ENCODE measurements at regions not wholly inside any gene's neighbourhood (a gene's known extent, or its start where the extent isn't known, plus 50 kb on each side); places are given as distances from the start of the nearest gene placed in this dataset.
"Not testable (repeated sequence)": the region's sequence is repeated elsewhere in the genome, so short reads cannot be mapped to it uniquely, and the experiment has no call there.

GRCh38 chr1:55463814-55464475 is 248.8 kb upstream of the USP24 start:
- DNase-seq = no peak

DNA sequence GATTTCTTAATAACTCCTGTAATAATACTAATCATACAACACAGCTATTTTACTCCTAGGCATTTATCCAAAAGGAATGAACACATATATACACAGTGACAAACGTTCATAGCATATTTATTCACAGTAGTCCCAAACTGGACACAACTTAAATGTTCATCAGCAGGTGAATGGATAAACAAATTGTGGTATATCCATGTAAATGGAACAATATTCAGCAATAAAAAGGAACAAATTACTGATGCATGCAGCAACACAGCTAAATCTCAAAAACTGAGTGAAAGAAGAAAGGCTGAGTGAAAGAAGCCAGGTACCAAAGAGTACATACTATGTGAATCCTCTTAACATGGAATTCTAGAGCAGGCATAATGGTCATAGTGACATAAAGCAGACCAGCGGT is 242.7 kb upstream of the USP24 start:
- DNase-seq = no peak

DNA sequence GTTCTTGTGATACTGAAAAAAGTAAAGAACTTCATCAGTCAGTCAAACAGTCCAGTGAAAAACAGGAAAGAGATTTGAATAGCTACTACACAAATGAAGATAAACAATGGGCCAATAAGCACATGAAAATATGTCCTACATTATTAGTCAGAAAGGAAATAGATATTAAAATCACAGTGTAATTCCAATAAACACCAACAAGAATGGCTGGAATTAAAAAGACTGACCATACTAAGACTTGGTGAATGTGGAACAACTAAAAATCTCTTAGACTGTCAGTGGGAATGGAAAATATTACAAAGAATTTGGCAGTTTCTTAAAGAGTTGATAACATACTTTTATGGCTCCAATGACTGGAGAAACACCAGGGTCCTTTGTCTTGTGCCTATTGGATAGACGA is 241.8 kb upstream of the USP24 start:
- DNase-seq = no peak

DNA sequence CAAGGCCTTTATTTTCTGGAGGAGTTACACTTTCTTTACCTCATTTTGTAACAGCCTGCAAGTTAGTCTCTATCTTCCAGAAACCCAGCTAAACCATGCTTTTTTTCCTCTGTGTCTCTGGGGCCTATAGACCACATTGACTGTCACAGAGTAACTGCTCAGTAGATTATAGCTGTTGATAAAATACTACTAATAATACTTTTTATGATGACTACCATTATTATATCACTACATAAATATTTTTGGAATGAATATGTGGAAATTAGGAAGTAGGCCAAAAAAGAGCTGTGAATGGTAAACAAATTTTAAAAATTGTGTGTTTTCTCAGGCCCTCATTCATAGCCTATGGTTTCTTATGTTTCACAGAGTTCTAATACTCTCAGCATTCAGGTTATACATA is 233.1 kb upstream of the USP24 start:
- no peak for DNase-seq

DNA sequence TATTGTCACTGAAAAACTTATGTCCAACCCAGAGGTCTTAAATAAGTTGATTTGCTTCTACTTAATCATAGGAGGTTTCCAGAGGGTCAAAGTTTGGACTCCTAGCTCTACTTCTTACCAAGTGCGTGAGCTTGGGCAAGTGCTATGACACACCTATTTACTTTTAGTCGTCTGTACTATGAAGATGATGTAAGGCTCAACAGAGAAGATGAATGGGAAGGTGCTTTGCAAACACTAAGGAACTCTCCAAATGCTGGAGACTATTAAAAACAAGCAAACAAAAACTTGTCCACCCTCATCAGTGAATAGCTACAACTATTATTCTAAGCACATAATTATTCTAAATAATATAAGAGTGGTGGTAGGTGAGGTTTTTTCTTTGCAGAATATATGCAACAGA is 232.3 kb upstream of the USP24 start:
- DNase-seq = no peak

GRCh38 chr1:55446351-55446750 is 231.2 kb upstream of the USP24 start:
- no peak for DNase-seq

GRCh38 chr1:55445416-55445815 is 230.3 kb upstream of the USP24 start:
- DNase-seq = no peak

- no peak for DNase-seq
Measured at GRCh38 chr1:55444667-55445066, 229.5 kb upstream of the USP24 start.

GRCh38 chr1:55443175-55443915 is 228.2 kb upstream of the USP24 start:
- DNase-seq = no peak

DNA sequence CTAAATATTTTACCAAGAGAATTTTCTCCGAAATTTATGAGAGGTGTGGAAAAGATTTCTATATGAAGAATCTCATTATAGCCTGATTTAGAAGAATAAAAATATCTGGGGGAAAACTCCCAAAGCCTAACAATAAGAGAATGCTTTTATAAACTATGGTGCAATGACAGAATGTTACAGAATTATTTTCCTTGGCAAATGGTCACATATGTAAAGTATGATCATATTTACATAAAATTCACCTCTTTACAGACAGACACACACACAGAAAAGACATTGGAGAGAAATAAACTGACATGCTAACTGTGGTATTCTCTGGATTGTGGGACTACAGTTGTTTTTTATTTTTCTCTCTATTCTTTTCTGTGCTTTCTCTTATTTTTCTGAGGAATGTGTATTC is 226.3 kb upstream of the USP24 start:
- no peak for DNase-seq

DNA sequence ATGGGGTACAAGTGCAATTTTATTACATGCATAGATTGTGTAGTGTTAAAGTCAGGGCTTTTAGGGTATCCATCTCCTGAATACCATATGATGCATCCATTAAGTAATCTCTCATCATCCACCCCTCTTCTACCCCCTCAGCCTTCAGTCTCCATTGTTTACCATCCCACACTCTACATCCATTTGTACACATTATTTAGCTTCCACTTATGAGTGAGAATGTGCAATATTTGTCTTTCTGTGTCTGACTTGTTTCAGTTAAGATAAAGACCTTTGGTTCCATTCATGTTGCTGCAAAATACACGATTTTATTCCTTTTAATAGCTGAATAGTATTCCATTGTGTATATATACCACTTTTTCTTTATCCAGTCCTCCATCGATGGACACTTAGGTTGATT is 222.5 kb upstream of the USP24 start:
- DNase-seq = no peak

DNA sequence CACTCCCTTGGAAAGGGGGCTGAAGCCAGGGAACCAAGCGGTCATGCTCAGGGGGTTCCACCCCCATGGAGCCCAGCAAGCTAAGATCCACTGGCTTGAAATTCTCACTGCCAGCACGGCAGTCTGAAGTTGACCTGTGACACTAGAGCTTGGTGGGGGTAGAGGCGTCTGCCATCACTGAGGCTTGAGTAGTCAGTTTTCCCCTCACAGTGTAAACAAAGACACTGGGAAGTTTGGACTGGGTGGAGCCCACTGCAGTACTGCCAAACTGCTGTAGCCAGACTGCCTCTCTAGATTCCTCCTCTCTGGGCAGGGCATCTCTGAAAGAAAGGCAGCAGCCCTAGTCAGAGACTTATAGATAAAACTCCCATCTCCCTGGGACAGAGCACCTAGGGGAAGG is 215.6 kb upstream of the USP24 start:
- DNase-seq = not testable (repeated sequence)

DNA sequence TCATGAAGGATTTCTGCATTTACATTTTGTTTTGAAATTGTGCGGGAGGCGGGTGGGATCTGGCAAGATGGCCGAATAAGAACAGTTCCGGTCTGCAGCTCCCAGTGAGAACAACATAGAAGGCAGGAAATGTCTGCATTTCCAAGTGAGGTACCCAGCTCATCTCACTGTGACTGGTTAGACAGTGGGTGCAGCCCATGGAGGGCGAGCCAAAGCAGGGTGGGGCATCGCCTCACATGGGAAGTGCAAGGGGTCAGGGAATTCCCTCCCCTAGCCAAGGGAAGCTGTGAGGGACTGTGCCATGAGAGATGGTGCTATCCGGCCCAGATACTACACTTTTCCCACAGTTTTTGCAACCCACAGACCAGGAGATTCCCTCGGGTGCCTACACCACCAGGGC is 215.0 kb upstream of the USP24 start:
- not testable (repeated sequence) for DNase-seq

DNA sequence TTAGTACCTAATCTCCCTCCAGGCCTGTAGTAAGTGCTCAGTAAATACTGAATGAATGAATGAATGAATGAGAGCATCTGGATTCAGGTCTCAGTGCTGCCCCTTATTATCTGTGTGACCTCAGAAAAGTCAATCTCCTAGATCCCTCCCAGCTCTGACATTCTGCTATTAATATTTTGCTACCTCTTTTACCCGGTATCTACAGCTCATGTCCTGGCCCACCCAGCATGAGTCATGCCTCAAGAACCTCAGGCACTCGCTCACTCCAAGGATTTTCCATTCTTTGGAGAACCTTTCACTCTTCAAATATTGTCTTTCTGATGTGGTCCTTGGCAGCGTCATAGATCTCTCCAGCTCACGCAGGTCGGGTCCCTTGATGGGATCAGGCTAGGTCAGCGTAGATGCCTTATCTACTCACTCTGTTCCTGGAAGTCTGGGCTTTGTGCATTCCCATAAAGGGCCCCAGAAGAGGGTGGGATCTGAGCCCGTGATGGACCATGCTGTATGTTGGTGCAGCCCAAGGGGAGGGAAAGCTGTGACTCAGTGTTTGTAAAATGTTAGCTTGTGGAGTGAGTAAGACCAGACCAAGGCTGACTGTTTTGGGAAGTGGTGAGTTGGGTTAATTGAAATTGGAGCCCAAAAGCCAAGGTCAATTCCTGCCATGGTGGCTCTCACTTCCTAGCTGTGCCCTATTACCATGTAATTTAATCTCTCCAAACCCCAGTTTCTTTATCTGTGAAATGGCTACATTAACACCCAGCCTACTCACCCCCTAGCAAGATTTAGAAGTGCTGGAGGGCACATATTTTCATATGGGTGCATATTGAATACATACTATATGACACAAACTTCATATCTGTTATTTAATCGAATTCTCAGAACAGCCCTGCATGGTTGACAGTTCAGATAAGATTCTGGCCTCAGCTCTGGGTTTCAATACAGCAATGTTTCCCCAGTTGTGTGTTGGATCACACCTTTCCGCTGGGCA is 214.1 kb upstream of the USP24 start:
- DNase-seq = no peak

DNA sequence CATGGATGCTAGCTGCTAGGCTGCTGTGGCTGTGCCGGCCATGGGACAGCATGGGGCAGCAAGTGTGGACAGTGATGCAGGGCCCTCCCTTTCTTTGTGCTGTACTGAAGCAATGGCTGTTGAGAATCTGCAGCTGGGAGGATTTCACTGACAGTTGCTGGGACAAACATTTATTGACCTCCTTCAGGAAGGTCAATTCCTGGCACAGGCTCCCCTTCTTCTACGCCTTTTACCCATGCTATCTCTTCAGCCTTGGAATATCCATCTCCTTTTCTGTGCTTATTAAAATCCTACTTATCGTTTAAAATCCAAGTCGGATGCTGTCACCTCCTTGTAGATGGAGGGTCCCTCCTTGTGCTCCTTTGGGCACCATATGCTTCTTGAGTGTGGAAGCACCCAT is 213.1 kb upstream of the USP24 start:
- DNase-seq = no peak

- no peak for DNase-seq
Measured at GRCh38 chr1:55427606-55428005, 212.4 kb upstream of the USP24 start.

GRCh38 chr1:55426619-55427018 is 211.5 kb upstream of the USP24 start:
- no peak for DNase-seq

GRCh38 chr1:55426156-55426555 is 211.0 kb upstream of the USP24 start:
- no peak for DNase-seq

GRCh38 chr1:55425310-55425930 is 210.3 kb upstream of the USP24 start:
- DNase-seq = no peak

DNA sequence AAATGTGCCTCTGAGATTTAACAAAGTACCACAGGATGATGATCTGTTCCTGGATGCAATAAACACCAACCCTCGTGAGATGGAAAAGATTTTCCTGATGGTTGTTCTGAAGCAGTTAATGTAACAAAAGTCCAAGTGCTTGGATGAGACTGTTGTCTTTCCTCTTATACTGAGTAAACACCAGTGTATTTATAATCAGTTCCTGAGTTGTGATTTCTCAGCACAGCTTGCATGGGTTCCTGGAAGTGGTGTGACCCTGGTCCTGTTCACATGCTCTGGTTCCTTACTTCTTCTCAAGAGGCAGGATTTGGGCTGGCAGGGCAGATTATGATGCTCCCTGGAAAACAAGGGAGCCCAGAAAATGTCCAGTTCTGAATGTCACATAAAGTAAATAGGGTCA is 208.2 kb upstream of the USP24 start:
- no peak for DNase-seq

- no peak for DNase-seq
Measured at GRCh38 chr1:55420929-55421716, 206.0 kb upstream of the USP24 start.

GRCh38 chr1:55420026-55420425 is 204.9 kb upstream of the USP24 start:
- DNase-seq = no peak

All from activated effector memory CD4-positive, alpha-beta T cell treated with Interleukin-2 at 50 U/mL for 16 hours (primary cell).